ENCODE measurements at regions not wholly inside any gene's neighbourhood (a gene's known extent, or its start where the extent isn't known, plus 50 kb on each side); places are given as distances from the start of the nearest gene placed in this dataset.

- H3K4me1 ChIP-seq (replicated peaks in 1 of 2): no peaks in the 10 kb centered on the region
- 72 to 90% (median 79%) methylated on average over 9 of the region's 9 CpGs for WGBS, 4 donors
- intact Hi-C loops (cut with DNase I): no loop called here
- no peak overlapping the region for H3K27ac ChIP-seq
- no peak for DNase-seq
- H3K4me3 ChIP-seq: no peak overlapping the region
- no peaks in the 10 kb centered on the region for H3K36me3 ChIP-seq (replicated peaks in 1 of 2)
- no peaks in the 10 kb centered on the region for H3K9me3 ChIP-seq (replicated peaks in 1 of 3)
- H3K27me3 ChIP-seq: peaks cover 5% of the 10 kb centered on the region
- no peak for TF ChIP-seq CTCF (IDR thresholded peaks at IDR 0.05)
- TF ChIP-seq POLR2A (IDR thresholded peaks at IDR 0.05): no peak
Measured at GRCh38 chr22:47472636-47473035, 710.2 kb downstream of the TBC1D22A start.

GRCh38 chr22:47471406-47471805 is 709.0 kb downstream of the TBC1D22A start:
- no peaks in the 10 kb centered on the region for H3K36me3 ChIP-seq (replicated peaks in 1 of 2)

GRCh38 chr22:47465809-47466208 is 703.4 kb downstream of the TBC1D22A start:
- Histone ChIP-seq H3K9me3 (replicated peaks in 1 of 3) (no peaks in the 10 kb centered on the region), H3K36me3 (replicated peaks in 1 of 2) (no peaks in the 10 kb centered on the region), H3K27ac (no peak overlapping the region), H3K4me1 (replicated peaks in 1 of 2) (no peaks in the 10 kb centered on the region), H3K27me3 (no peaks in the 10 kb centered on the region), H3K4me3 (no peak overlapping the region)
- 49 to 85% (median 51%) methylated on average over 1 to 2 of the region's 2 CpGs for WGBS, 4 donors
- TF ChIP-seq CTCF (IDR thresholded peaks at IDR 0.05): no peak
- no peak for TF ChIP-seq POLR2A (IDR thresholded peaks at IDR 0.05)
- intact Hi-C loops (cut with DNase I): no loop called here
- no peak for DNase-seq

More at GRCh38 chr22:47471406-47471805, 709.0 kb downstream of the TBC1D22A start:
- TF ChIP-seq POLR2A (IDR thresholded peaks at IDR 0.05) (no peak), CTCF (IDR thresholded peaks at IDR 0.05) (no peak)
- Histone ChIP-seq H3K4me1 (replicated peaks in 1 of 2) (no peaks in the 10 kb centered on the region), H3K4me3 (no peak overlapping the region), H3K27me3 (no peaks in the 10 kb centered on the region), H3K27ac (no peak overlapping the region), H3K9me3 (replicated peaks in 1 of 3) (no peaks in the 10 kb centered on the region)
- WGBS, 4 donors: 53 to 78% (median 66%) methylated on average over 3 of the region's 3 CpGs
- no peak for DNase-seq
- intact Hi-C loops (cut with DNase I): no loop called here

GRCh38 chr22:47465222-47465621 is 702.8 kb downstream of the TBC1D22A start:
- intact Hi-C loops (cut with DNase I): no loop called here
- H3K27ac ChIP-seq: no peak overlapping the region
- no peaks in the 10 kb centered on the region for H3K27me3 ChIP-seq
- TF ChIP-seq CTCF (IDR thresholded peaks at IDR 0.05) (no peak), POLR2A (IDR thresholded peaks at IDR 0.05) (no peak)
- WGBS, 4 donors: 82 to 91% (median 87%) methylated on average over 6 to 8 of the region's 8 CpGs
- H3K9me3 ChIP-seq (replicated peaks in 1 of 3): no peaks in the 10 kb centered on the region
- no peak overlapping the region for H3K4me3 ChIP-seq
- no peaks in the 10 kb centered on the region for H3K36me3 ChIP-seq (replicated peaks in 1 of 2)
- no peaks in the 10 kb centered on the region for H3K4me1 ChIP-seq (replicated peaks in 1 of 2)
- DNase-seq: no peak

Measured in adrenal gland (tissue), 9 donors.